CD4-positive, alpha-beta memory T cell (primary cell): ENCODE measurements at regions not wholly inside any gene's neighbourhood (a gene's known extent, or its start where the extent isn't known, plus 50 kb on each side); places are given as distances from the start of the nearest gene placed in this dataset.
"Not testable (repeated sequence)": the region's sequence is repeated elsewhere in the genome, so short reads cannot be mapped to it uniquely, and the experiment has no call there.

Source experiments
- CTCF ChIA-PET: fragments of 350-600 bp; sonication (Branson Sonifier 250); formaldehyde crosslinking; loops from one replicate; lab custom pipeline; 2021; ENCODE audit warnings: inconsistent platforms; ENCODE audit not compliant: partially characterized antibody; lab: Charles Lee
- POLR2A ChIA-PET: fragments of 350-600 bp; sonication (Branson Sonifier 250); formaldehyde crosslinking; loops from one replicate; lab custom pipeline; 2021; ENCODE audit not compliant: partially characterized antibody; lab: Charles Lee
- DNase-seq, 5 donors: peaks; one replicate each; pipeline versions ENCODE4 v3.0.0 to v3.0.0-alpha.2; 2020 to 2022; ENCODE audit warnings: mixed read lengths in 1 of 5
- H3K27ac ChIP-seq: one replicate; pipeline ENCODE4 v1.7.0; 2013; ENCODE audit warnings: low read depth, low read length
- H3K27me3 ChIP-seq: 2 replicates; pipeline ENCODE4 v1.7.0; 2013; ENCODE audit warnings: mild to moderate bottlenecking, low read length, moderate library complexity; ENCODE audit not compliant: insufficient read depth
- H3K36me3 ChIP-seq: 2 replicates; pipeline ENCODE4 v1.7.0; 2013; ENCODE audit warnings: mild to moderate bottlenecking, low read length, moderate library complexity; ENCODE audit not compliant: insufficient read depth
- H3K4me1 ChIP-seq: 2 replicates; pipeline ENCODE4 v1.7.0; 2013; ENCODE audit warnings: mild to moderate bottlenecking, low read length, moderate library complexity; ENCODE audit not compliant: insufficient read depth
- H3K4me3 ChIP-seq, 2 donors: one replicate each; pipeline ENCODE4 v1.7.0; 2013; ENCODE audit warnings: low read length in 2 of 2, mild to moderate bottlenecking in 1 of 2
- H3K9me3 ChIP-seq, 2 donors: one replicate each; pipeline ENCODE4 v1.7.0; 2013; ENCODE audit warnings: low read length in 2 of 2, control low read depth in 1 of 2; ENCODE audit not compliant: control insufficient read depth in 1 of 2
- H3K27ac Mint-ChIP-seq, 7 donors: one replicate each; pipeline ENCODE4 v1.8.0; 2020 to 2021; ENCODE audit warnings: mixed read lengths in 7 of 7, mild to moderate bottlenecking in 6 of 7, inconsistent platforms in 3 of 7, moderate library complexity in 3 of 7
- H3K27me3 Mint-ChIP-seq, 2 donors: one replicate each; pipeline ENCODE4 v1.8.0; 2020 to 2021; ENCODE audit warnings: mixed read lengths in 2 of 2
- H3K36me3 Mint-ChIP-seq, 2 donors: one replicate each; pipeline ENCODE4 v1.8.0; 2020 to 2021; ENCODE audit warnings: mixed read lengths in 2 of 2, inconsistent platforms in 1 of 2, mild to moderate bottlenecking in 1 of 2
- H3K4me1 Mint-ChIP-seq, 4 donors: one replicate each; pipeline ENCODE4 v1.8.0; 2020 to 2021; ENCODE audit warnings: mixed read lengths in 4 of 4, mild to moderate bottlenecking in 1 of 4
- H3K4me3 Mint-ChIP-seq, 8 donors: one replicate each; pipeline ENCODE4 v1.8.0; 2020 to 2021; ENCODE audit warnings: mixed read lengths in 8 of 8, mild to moderate bottlenecking in 7 of 8, moderate library complexity in 6 of 8, inconsistent platforms in 3 of 8
- H3K9me3 Mint-ChIP-seq, 8 donors: one replicate each; pipeline ENCODE4 v1.8.0; 2020 to 2021; ENCODE audit warnings: mixed read lengths in 8 of 8, mild to moderate bottlenecking in 5 of 8, inconsistent platforms in 3 of 8, moderate library complexity in 1 of 8
- intact Hi-C: fragments of 100-400 bp; cut with micrococcal nuclease; formaldehyde crosslinking; loops from one replicate; pipeline ENCODE4 v1.15.1; 2023

- no peaks in the 10 kb centered on the region for H3K4me1 Mint-ChIP-seq
- intact Hi-C loops = no loop called here
- no peak overlapping the region for H3K27ac Mint-ChIP-seq
- no peak overlapping the region for H3K4me3 Mint-ChIP-seq
- Histone ChIP-seq H3K27ac (no peak overlapping the region), H3K27me3 (no peaks in the 10 kb centered on the region), H3K36me3 (no peaks in the 10 kb centered on the region), H3K9me3 (no peaks in the 10 kb centered on the region), H3K4me1 (no peaks in the 10 kb centered on the region), H3K4me3 (no peak overlapping the region)
- POLR2A ChIA-PET = no interaction called here
- H3K36me3 Mint-ChIP-seq = no peaks in the 10 kb centered on the region
- CTCF ChIA-PET = no interaction called here
- H3K9me3 Mint-ChIP-seq = no peaks in the 10 kb centered on the region
- H3K27me3 Mint-ChIP-seq = peaks cover 3 to 6% of the 10 kb centered on the region in 2 donors
- no peak for DNase-seq
Observed at GRCh38 chr13:44834404-44834803, 154.9 kb downstream of the NUFIP1 start.

GRCh38 chr13:44833626-44834025 is 155.6 kb downstream of the NUFIP1 start:
- no peaks in the 10 kb centered on the region for H3K9me3 Mint-ChIP-seq
- Histone ChIP-seq H3K4me3 (no peak overlapping the region), H3K4me1 (no peaks in the 10 kb centered on the region), H3K27ac (no peak overlapping the region), H3K27me3 (no peaks in the 10 kb centered on the region), H3K9me3 (no peaks in the 10 kb centered on the region), H3K36me3 (no peaks in the 10 kb centered on the region)
- H3K36me3 Mint-ChIP-seq = no peaks in the 10 kb centered on the region
- H3K27ac Mint-ChIP-seq = no peak overlapping the region
- ChIA-PET POLR2A (no interaction called here), CTCF (no interaction called here)
- intact Hi-C loops = no loop called here
- H3K4me3 Mint-ChIP-seq = no peak overlapping the region
- H3K4me1 Mint-ChIP-seq = no peaks in the 10 kb centered on the region
- peaks cover 3 to 6% of the 10 kb centered on the region in 2 donors for H3K27me3 Mint-ChIP-seq
- DNase-seq = no peak

GRCh38 chr13:44833139-44833538 is 156.1 kb downstream of the NUFIP1 start:
- POLR2A ChIA-PET = no interaction called here
- intact Hi-C loops = no loop called here
- no peak for DNase-seq
- H3K27me3 Mint-ChIP-seq = peaks cover 3 to 6% of the 10 kb centered on the region in 2 donors
- no peak overlapping the region for H3K4me3 Mint-ChIP-seq
- Histone ChIP-seq H3K36me3 (no peaks in the 10 kb centered on the region), H3K9me3 (no peaks in the 10 kb centered on the region), H3K4me1 (no peaks in the 10 kb centered on the region), H3K27ac (no peak overlapping the region), H3K27me3 (no peaks in the 10 kb centered on the region), H3K4me3 (no peak overlapping the region)
- H3K9me3 Mint-ChIP-seq = no peaks in the 10 kb centered on the region
- CTCF ChIA-PET = no interaction called here
- H3K4me1 Mint-ChIP-seq = no peaks in the 10 kb centered on the region
- H3K27ac Mint-ChIP-seq = no peak overlapping the region
- no peaks in the 10 kb centered on the region for H3K36me3 Mint-ChIP-seq

GRCh38 chr13:44826591-44827350 is 162.5 kb downstream of the NUFIP1 start:
- Mint-ChIP-seq H3K27me3 (peaks cover 1 to 4% of the 10 kb centered on the region in 2 donors), H3K9me3 (no peaks in the 10 kb centered on the region), H3K27ac (no peak overlapping the region), H3K36me3 (no peaks in the 10 kb centered on the region), H3K4me3 (no peak overlapping the region), H3K4me1 (no peaks in the 10 kb centered on the region)
- CTCF ChIA-PET = no interaction called here
- H3K9me3 ChIP-seq = no peaks in the 10 kb centered on the region
- no peaks in the 10 kb centered on the region for H3K27me3 ChIP-seq
- H3K4me1 ChIP-seq = no peaks in the 10 kb centered on the region
- DNase-seq = no peak
- no peaks in the 10 kb centered on the region for H3K36me3 ChIP-seq
- intact Hi-C loops = no loop called here
- H3K4me3 ChIP-seq = no peak overlapping the region
- H3K27ac ChIP-seq = no peak overlapping the region
- POLR2A ChIA-PET = no interaction called here

GRCh38 chr13:44825953-44826352 is 163.3 kb downstream of the NUFIP1 start:
- no peaks in the 10 kb centered on the region for H3K27me3 ChIP-seq
- Mint-ChIP-seq H3K9me3 (no peaks in the 10 kb centered on the region), H3K27ac (no peak overlapping the region), H3K36me3 (no peaks in the 10 kb centered on the region), H3K27me3 (peaks cover 1 to 4% of the 10 kb centered on the region in 2 donors), H3K4me1 (no peaks in the 10 kb centered on the region), H3K4me3 (no peak overlapping the region)
- ChIA-PET CTCF (no interaction called here), POLR2A (no interaction called here)
- no peak overlapping the region for H3K4me3 ChIP-seq
- no peak overlapping the region for H3K27ac ChIP-seq
- H3K9me3 ChIP-seq = no peaks in the 10 kb centered on the region
- intact Hi-C loops = no loop called here
- no peaks in the 10 kb centered on the region for H3K4me1 ChIP-seq
- H3K36me3 ChIP-seq = no peaks in the 10 kb centered on the region
- DNase-seq = no peak

GRCh38 chr13:44823555-44823954 is 165.7 kb downstream of the NUFIP1 start:
- H3K4me1 Mint-ChIP-seq, H3K27ac Mint-ChIP-seq, H3K9me3 ChIP-seq, H3K27ac ChIP-seq, H3K27me3 ChIP-seq, H3K4me3 ChIP-seq, H3K4me3 Mint-ChIP-seq, H3K9me3 Mint-ChIP-seq, CTCF ChIA-PET, H3K27me3 Mint-ChIP-seq, H3K36me3 Mint-ChIP-seq, DNase-seq, POLR2A ChIA-PET, H3K4me1 ChIP-seq, H3K36me3 ChIP-seq, intact Hi-C loops: not testable (repeated sequence)

- POLR2A ChIA-PET = no interaction called here
Observed at GRCh38 chr13:44822291-44822690, 167.0 kb downstream of the NUFIP1 start.

More at GRCh38 chr13:44822291-44822690, 167.0 kb downstream of the NUFIP1 start:
- no peaks in the 10 kb centered on the region for H3K36me3 ChIP-seq
- no peaks in the 10 kb centered on the region for H3K9me3 ChIP-seq
- H3K4me3 Mint-ChIP-seq = no peak overlapping the region
- H3K36me3 Mint-ChIP-seq = no peaks in the 10 kb centered on the region
- H3K4me1 Mint-ChIP-seq = no peaks in the 10 kb centered on the region
- no peak overlapping the region for H3K27ac Mint-ChIP-seq
- no peak overlapping the region for H3K27ac ChIP-seq
- intact Hi-C loops = no loop called here
- no peaks in the 10 kb centered on the region for H3K27me3 ChIP-seq
- H3K9me3 Mint-ChIP-seq = peaks cover 0 to 2% (median 0%) of the 10 kb centered on the region in 8 donors
- CTCF ChIA-PET = no interaction called here
- peaks cover 1 to 8% of the 10 kb centered on the region in 2 donors for H3K27me3 Mint-ChIP-seq
- H3K4me1 ChIP-seq = no peaks in the 10 kb centered on the region
- no peak overlapping the region for H3K4me3 ChIP-seq
- DNase-seq = no peak
